ENCODE measurements at regions not wholly inside any gene's neighbourhood (a gene's known extent, or its start where the extent isn't known, plus 50 kb on each side); places are given as distances from the start of the nearest gene placed in this dataset.
"Not testable (repeated sequence)": the region's sequence is repeated elsewhere in the genome, so short reads cannot be mapped to it uniquely, and the experiment has no call there.

- DNase-seq (ENCODE audit: low read depth in 2 of 2): not testable (repeated sequence)
Observed at GRCh38 chr6:27773542-27774263, 138.5 kb downstream of the OR2B2 start.

- peak; percentile 78 to 81 for DNase-seq (ENCODE audit: low read depth in 2 of 2)
Observed at GRCh38 chr6:27772261-27773001, 139.8 kb downstream of the OR2B2 start.

GRCh38 chr6:27771235-27771634 is 141.0 kb downstream of the OR2B2 start:
- no peak for DNase-seq (ENCODE audit: low read depth in 2 of 2)

GRCh38 chr6:27770724-27771123 is 141.5 kb downstream of the OR2B2 start:
- DNase-seq (ENCODE audit: low read depth in 2 of 2): no peak

- DNase-seq (ENCODE audit: low read depth in 2 of 2): no peak
Observed at GRCh38 chr6:27768556-27768955, 143.6 kb downstream of the OR2B2 start.

GRCh38 chr6:27767851-27768250 is 144.3 kb downstream of the OR2B2 start:
- DNase-seq (ENCODE audit: low read depth in 2 of 2): no peak

GRCh38 chr6:27766405-27766804 is 145.8 kb downstream of the OR2B2 start:
- no peak for DNase-seq (ENCODE audit: low read depth in 2 of 2)

GRCh38 chr6:27765028-27765590 is 147.1 kb downstream of the OR2B2 start:
- no peak for DNase-seq (ENCODE audit: low read depth in 2 of 2)

- DNase-seq (ENCODE audit: low read depth in 2 of 2): no peak
Observed at GRCh38 chr6:27761391-27761790, 150.8 kb downstream of the OR2B2 start.

- DNase-seq (ENCODE audit: low read depth in 2 of 2): no peak
Observed at GRCh38 chr6:27760464-27760863, 151.7 kb downstream of the OR2B2 start.

GRCh38 chr6:27759930-27760329 is 152.3 kb downstream of the OR2B2 start:
- DNase-seq (ENCODE audit: low read depth in 2 of 2): no peak

- DNase-seq (ENCODE audit: low read depth in 2 of 2): no peak
Observed at GRCh38 chr6:27758491-27758890, 153.7 kb downstream of the OR2B2 start.

GRCh38 chr6:27757307-27757706 is 154.9 kb downstream of the OR2B2 start:
- peak; percentile 35 to 55 for DNase-seq (ENCODE audit: low read depth in 2 of 2)

GRCh38 chr6:27755768-27756167 is 156.4 kb downstream of the OR2B2 start:
- DNase-seq (ENCODE audit: low read depth in 2 of 2): no peak

- no peak for DNase-seq (ENCODE audit: low read depth in 2 of 2)
Observed at GRCh38 chr6:27754408-27754782, 157.8 kb downstream of the OR2B2 start.

GRCh38 chr6:27753668-27754407 is 158.4 kb downstream of the OR2B2 start:
- peak; percentile 65 to 69 for DNase-seq (ENCODE audit: low read depth in 2 of 2)

- DNase-seq (ENCODE audit: low read depth in 2 of 2): peak in 1 of 2 donors; percentile 32
Observed at GRCh38 chr6:27752038-27752885, 159.9 kb downstream of the OR2B2 start.

- no peak for DNase-seq (ENCODE audit: low read depth in 2 of 2)
Observed at GRCh38 chr6:27748661-27749060, 163.5 kb downstream of the OR2B2 start.

GRCh38 chr6:27747637-27748036 is 164.6 kb downstream of the OR2B2 start:
- DNase-seq (ENCODE audit: low read depth in 2 of 2): no peak

- DNase-seq (ENCODE audit: low read depth in 2 of 2): not testable (repeated sequence)
Observed at GRCh38 chr6:27746860-27747259, 165.3 kb downstream of the OR2B2 start.

- no peak for DNase-seq (ENCODE audit: low read depth in 2 of 2)
Observed at GRCh38 chr6:27743787-27744186, 168.4 kb downstream of the OR2B2 start.

Measured in stimulated activated CD4-positive, alpha-beta T cell treated with anti-CD3 and anti-CD28 coated beads, Interleukin-1b, Interleukin-23, amount 100 ng/mL, for 4 hours (primary cell).